ENCODE measurements at regions not wholly inside any gene's neighbourhood (a gene's known extent, or its start where the extent isn't known, plus 50 kb on each side); places are given as distances from the start of the nearest gene placed in this dataset.

GRCh38 chr5:144958002-144958401 is 787.3 kb downstream of the KCTD16 start:
- intact Hi-C loops (cut with micrococcal nuclease) (no loop called here), in situ Hi-C loops (cut with MboI) (no loop called here)
- Histone ChIP-seq H3K79me2 (ENCODE audit: control insufficient read depth, insufficient read depth, low read length) (no peaks in the 10 kb centered on the region), H3K4me3 (no peak overlapping the region), H3K4me2 (ENCODE audit: insufficient read depth, low read length) (no peak overlapping the region), H2AFZ (ENCODE audit: low read depth, low read length) (no peak overlapping the region), H3K27me3 (ENCODE audit: control insufficient read depth in 2 of 2, insufficient read depth in 2 of 2, low read length in 2 of 2) (no peaks in the 10 kb centered on the region), H3K36me3 (ENCODE audit: control insufficient read depth, insufficient read depth, low read length) (no peaks in the 10 kb centered on the region), H3K9ac (ENCODE audit: insufficient read depth in 1 of 2, low read depth in 2 of 2, low read length in 2 of 2) (no peak overlapping the region), H3K9me1 (ENCODE audit: control insufficient read depth, insufficient read depth, low read length) (no peaks in the 10 kb centered on the region), H3K27ac (ENCODE audit: extremely low read depth, low read depth, low read length) (no peak overlapping the region), H3K4me1 (replicated peaks in 1 of 2; ENCODE audit: control insufficient read depth in 2 of 2, insufficient read depth in 2 of 2, low read length in 2 of 2) (no peaks in the 10 kb centered on the region), H3K9me3 (replicated peaks; ENCODE audit: control insufficient read depth, insufficient read depth, low read depth, low read length) (no peaks in the 10 kb centered on the region), H4K20me1 (replicated peaks; ENCODE audit: control insufficient read depth, insufficient read depth, low read length) (no peaks in the 10 kb centered on the region)
- ATAC-seq (no peak), DNase-seq (ENCODE audit: extremely low read depth in 1 of 4, low spot score in 3 of 4) (no peak), FAIRE-seq (no peak)
- ChIA-PET POLR2A (no interaction called here), CTCF (ENCODE audit: low intra/inter-chr PET ratio) (no interaction called here)
- 6% methylated on average over 1 of the region's 1 CpG for WGBS (ENCODE audit: insufficient coverage, low coverage, missing lambda C conversion rate)
- BruUV-seq (replicated peaks), result no TSS peak
- no peak for TF ChIP-seq DNMT1 (IDR thresholded peaks at IDR 0.05)
- no peak for TF ChIP-seq TRIM28 (IDR thresholded peaks at IDR 0.05)
- TF ChIP-seq RBM15 (IDR thresholded peaks at IDR 0.05; ENCODE audit: insufficient read depth, low read length), result no peak
- TF ChIP-seq ZNF707 (CRISPR knock-in tag; conservative IDR thresholded peaks at IDR 0.05), result no peak
- TF ChIP-seq ETV1 (tag; conservative IDR thresholded peaks at IDR 0.05; ENCODE audit: low read depth), result no peak

DNA sequence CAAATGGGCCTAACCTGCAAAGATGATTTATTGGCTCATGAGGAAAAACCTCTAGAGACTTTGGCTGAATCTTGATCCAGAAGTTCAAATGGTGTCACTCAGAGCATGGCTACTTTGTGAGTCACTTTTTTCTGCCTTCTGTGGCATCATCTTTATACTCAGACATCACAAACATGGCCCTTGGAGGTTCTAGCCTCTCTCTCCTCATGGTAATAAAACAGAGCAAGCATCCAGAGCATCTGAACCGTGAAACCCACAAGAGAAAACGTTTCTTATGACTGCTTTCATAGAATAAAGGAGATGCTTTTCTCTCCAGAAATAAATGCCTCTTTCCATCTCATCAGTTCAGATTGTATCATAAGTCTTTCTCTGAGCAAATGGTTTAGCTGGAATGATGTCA is 780.3 kb downstream of the KCTD16 start:
- Histone ChIP-seq H3K36me3 (ENCODE audit: control insufficient read depth, insufficient read depth, low read length) (no peaks in the 10 kb centered on the region), H4K20me1 (replicated peaks; ENCODE audit: control insufficient read depth, insufficient read depth, low read length) (no peaks in the 10 kb centered on the region), H3K9me3 (replicated peaks; ENCODE audit: control insufficient read depth, insufficient read depth, low read depth, low read length) (no peaks in the 10 kb centered on the region), H3K27me3 (ENCODE audit: control insufficient read depth in 2 of 2, insufficient read depth in 2 of 2, low read length in 2 of 2) (no peaks in the 10 kb centered on the region), H3K4me2 (ENCODE audit: insufficient read depth, low read length) (no peak overlapping the region), H3K9me1 (ENCODE audit: control insufficient read depth, insufficient read depth, low read length) (no peaks in the 10 kb centered on the region), H3K27ac (ENCODE audit: extremely low read depth, low read depth, low read length) (no peak overlapping the region), H3K4me3 (no peak overlapping the region), H3K9ac (ENCODE audit: insufficient read depth in 1 of 2, low read depth in 2 of 2, low read length in 2 of 2) (no peak overlapping the region), H3K79me2 (ENCODE audit: control insufficient read depth, insufficient read depth, low read length) (no peaks in the 10 kb centered on the region), H3K4me1 (replicated peaks in 1 of 2; ENCODE audit: control insufficient read depth in 2 of 2, insufficient read depth in 2 of 2, low read length in 2 of 2) (no peaks in the 10 kb centered on the region), H2AFZ (ENCODE audit: low read depth, low read length) (no peak overlapping the region)
- intact Hi-C loops (cut with micrococcal nuclease) (no loop called here), in situ Hi-C loops (cut with MboI) (no loop called here)
- TF ChIP-seq, protein P1, sequence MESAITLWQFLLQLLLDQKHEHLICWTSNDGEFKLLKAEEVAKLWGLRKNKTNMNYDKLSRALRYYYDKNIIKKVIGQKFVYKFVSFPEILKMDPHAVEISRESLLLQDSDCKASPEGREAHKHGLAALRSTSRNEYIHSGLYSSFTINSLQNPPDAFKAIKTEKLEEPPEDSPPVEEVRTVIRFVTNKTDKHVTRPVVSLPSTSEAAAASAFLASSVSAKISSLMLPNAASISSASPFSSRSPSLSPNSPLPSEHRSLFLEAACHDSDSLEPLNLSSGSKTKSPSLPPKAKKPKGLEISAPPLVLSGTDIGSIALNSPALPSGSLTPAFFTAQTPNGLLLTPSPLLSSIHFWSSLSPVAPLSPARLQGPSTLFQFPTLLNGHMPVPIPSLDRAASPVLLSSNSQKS (CRISPR knock-in tag; IDR thresholded peaks at IDR 0.05), result no peak
- no peak for TF ChIP-seq YBX1 (IDR thresholded peaks at IDR 0.05)
- TF ChIP-seq, protein P2, sequence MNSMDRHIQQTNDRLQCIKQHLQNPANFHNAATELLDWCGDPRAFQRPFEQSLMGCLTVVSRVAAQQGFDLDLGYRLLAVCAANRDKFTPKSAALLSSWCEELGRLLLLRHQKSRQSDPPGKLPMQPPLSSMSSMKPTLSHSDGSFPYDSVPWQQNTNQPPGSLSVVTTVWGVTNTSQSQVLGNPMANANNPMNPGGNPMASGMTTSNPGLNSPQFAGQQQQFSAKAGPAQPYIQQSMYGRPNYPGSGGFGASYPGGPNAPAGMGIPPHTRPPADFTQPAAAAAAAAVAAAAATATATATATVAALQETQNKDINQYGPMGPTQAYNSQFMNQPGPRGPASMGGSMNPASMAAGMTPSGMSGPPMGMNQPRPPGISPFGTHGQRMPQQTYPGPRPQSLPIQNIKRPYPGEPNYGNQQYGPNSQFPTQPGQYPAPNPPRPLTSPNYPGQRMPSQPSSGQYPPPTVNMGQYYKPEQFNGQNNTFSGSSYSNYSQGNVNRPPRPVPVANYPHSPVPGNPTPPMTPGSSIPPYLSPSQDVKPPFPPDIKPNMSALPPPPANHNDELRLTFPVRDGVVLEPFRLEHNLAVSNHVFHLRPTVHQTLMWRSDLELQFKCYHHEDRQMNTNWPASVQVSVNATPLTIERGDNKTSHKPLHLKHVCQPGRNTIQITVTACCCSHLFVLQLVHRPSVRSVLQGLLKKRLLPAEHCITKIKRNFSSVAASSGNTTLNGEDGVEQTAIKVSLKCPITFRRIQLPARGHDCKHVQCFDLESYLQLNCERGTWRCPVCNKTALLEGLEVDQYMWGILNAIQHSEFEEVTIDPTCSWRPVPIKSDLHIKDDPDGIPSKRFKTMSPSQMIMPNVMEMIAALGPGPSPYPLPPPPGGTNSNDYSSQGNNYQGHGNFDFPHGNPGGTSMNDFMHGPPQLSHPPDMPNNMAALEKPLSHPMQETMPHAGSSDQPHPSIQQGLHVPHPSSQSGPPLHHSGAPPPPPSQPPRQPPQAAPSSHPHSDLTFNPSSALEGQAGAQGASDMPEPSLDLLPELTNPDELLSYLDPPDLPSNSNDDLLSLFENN (IDR thresholded peaks at IDR 0.05; ENCODE audit: low read depth in 2 of 2, low read length in 2 of 2), result no peak
- no peak for TF ChIP-seq ZNF24 (IDR thresholded peaks at IDR 0.05)
- TF ChIP-seq ZNF695 (CRISPR knock-in tag; IDR thresholded peaks at IDR 0.05), result no peak
- no peak for TF ChIP-seq NKRF (IDR thresholded peaks at IDR 0.05; ENCODE audit: borderline replicate concordance)
- no peak for TF ChIP-seq SPI1 (IDR thresholded peaks at IDR 0.05; ENCODE audit: borderline replicate concordance, low read depth, low read length)
- FAIRE-seq, result no peak
- CTCF ChIA-PET (ENCODE audit: low intra/inter-chr PET ratio), result no interaction called here
- 0% methylated on average over 2 of the region's 2 CpGs for WGBS (ENCODE audit: insufficient coverage, low coverage, missing lambda C conversion rate)
- no peak for ATAC-seq
- POLR2A ChIA-PET, result no interaction called here
- DNase-seq (ENCODE audit: extremely low read depth in 1 of 4, low spot score in 3 of 4), result no peak
- no TSS peak for BruUV-seq (replicated peaks)

All from K562 (cell line).